NCI-H226 (cell line): ENCODE measurements at regions not wholly inside any gene's neighbourhood (a gene's known extent, or its start where the extent isn't known, plus 50 kb on each side); places are given as distances from the start of the nearest gene placed in this dataset.

Source experiments
- DNase-seq: peaks from one replicate; pipeline ENCODE4 v3.0.0-alpha.2; 2015

DNA sequence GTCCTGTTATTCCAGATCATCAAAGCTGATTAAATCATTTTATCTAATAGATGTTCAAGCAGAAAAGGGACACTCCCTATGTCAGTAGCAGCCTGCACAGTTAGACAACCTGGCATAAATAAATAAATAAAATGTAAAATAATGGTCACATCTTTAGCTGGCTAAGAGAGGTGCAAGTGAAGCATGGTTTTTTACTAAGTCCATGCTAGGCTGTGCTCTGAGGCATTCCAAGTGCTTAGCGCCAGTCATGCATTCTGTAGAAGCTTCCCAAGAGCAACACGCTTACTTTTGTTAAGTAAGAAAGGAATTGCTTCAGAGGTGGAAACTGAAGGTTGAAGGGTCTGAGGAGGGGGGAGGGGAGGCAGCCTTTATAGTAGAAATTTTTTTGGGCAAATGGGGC lies 351.2 kb downstream of the CDH2 start:
- DNase-seq = no peak

DNA sequence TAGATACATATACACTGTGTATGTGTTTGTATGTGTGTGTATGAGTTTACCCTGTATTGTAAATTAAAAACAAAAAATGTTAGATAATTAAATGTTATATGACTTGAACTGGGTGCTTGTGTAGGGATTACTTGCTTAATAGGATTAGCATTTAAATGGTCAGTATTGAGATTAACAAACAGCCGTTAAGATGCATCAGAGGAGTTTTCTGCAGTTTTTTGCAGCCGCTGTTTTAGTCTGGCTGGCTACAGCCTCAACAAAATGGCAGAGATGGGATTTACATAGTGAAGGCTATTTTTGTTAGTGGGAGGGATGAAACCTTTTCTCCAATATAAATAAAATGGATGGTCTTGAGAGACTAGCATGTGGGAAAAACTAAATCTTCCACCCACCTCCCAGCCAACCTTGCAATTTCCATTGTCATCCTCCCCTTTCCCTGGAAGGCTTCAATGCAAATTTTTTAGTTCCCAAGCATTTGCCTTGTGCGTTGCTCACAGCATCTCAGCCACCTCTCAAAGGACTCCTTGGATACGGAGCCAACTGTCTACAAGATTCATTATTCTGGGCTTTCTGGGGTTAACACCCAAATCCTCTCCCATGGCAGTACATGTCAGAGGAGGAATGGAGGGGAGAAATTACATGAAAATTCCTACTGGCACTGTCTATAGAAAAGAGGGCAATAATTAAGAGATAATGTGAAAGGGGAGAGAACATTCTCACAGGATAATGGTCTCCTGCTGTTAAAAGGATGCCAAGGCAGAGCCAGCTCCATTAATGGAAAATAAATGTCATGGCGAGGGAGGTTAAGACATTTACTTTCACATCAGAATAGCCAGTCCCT lies 351.9 kb downstream of the CDH2 start:
- no peak for DNase-seq

DNA sequence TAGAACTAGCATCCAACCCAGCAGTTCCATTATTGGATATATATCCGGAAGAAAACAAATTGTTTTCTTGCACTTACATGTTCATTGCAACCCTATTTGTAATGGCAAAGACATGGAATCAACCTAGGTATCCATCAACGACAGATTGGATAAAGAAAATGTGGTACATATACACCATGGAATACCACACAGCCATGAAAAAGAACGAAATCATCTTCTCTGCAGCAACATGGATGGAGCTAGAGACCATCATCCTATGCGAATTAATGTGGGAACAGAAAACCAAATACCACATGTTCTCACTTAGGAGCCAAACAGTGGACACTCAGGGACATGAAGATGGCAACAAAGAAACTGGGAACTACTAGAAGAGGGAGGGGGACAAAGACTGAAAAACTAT lies 352.7 kb downstream of the CDH2 start:
- no peak for DNase-seq

DNA sequence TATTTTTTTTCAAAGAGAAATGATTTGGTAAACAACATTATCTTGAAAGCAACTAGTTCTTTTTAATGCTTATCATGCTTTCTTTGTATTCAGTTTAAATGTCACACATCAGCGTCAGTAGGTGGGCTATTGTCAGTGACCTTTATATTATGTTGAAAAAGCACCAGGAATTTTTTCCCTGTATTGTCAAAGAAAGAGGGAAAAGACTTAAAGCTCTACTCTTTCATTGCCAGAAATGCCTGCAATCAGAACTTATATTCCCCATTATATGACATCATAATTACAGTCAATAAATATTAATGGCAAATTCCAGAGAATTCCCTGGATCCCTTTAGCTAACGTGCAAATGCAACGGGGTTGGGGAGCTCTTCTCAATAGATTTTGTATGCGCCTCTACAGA lies 353.9 kb downstream of the CDH2 start:
- no peak for DNase-seq

DNA sequence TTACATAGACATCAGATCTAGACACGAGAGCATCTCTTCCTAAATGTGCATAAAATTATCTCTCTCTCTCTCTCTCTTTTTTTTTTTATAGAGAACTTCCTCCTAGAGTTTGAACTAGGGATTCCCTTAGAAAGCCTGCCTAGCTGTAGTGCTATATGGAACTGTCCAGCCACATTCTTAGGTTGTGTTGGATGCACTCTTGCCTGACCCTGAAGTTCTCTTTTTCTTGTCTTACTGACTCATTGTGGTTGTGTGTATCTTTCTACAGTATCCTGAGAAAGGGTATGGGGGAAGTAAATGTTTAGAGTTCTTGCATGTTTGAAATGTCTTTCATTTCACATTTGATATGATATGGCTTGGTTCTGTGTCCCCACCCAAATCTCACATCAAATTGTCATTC lies 368.2 kb downstream of the CDH2 start:
- DNase-seq = peak; percentile 41

DNA sequence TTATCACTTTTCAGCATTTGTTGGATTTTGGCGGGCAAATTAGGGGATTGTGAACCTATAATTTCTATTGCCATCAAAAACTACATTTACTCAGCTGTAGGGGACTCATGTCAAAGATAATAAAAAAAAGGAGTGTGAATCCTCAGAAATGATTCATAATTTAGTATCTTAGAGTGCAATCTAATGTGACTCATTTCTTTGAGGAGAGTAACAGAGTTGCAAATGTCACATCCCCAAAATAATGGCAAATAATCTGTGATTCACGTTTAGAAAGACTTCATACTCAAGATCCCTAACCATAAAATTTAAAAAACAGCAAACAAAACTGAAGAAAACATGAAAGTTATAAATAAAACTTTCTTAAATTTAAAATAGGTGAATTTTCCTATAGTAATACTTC lies 373.0 kb downstream of the CDH2 start:
- DNase-seq = no peak

DNA sequence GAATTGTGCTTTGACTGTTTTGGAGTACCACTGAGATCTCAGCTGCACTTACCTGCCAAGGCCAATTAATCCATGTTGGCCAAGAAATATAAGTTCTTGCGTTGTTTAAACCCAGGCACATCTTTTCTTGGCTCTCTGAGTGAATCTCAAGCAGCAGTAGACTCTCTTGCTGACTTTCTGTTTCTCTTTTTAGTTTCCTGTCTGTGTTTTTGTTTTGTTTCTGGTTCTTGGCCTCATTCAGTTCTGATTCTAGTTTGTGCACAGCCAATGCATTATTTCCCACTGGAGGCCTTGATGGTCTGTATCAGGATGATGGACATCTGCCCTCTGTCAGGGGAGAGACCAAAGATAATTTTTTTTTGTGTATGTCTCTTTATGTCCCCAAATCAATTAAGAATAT lies 379.4 kb downstream of the CDH2 start:
- no peak for DNase-seq

DNA sequence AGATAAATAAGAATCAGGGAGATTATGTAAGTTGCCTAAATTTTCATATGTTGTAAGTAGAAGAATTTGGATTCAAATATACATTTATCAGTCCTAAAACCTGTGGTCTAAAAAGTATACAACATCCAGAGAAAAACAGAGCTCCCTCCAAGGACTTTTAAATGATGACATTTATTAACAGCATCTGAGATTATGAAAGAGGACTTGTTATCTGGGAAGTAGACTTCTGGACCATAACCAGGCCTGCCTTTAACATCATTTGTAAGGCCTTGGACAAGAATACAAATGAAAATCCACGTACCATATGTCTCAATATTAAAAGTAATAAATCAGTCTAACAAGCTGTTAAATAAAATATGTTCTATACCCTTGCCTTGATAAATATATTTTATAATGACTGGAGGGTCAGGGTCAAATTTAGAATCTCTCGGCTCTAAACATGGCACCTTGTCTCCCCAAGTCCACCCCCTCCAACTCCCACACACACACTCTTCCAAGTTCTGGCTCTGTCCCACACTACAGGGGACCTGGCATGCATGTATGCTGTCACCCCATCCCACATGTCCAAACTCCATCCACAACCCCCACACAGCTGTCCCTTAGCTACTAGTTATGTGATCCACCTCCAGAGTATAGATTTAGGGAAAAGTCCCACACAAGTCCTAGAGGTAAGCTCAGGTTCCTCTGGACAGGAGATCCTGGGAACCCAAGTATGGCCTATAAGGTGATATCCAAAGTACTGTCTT lies 382.6 kb downstream of the CDH2 start:
- DNase-seq = no peak

DNA sequence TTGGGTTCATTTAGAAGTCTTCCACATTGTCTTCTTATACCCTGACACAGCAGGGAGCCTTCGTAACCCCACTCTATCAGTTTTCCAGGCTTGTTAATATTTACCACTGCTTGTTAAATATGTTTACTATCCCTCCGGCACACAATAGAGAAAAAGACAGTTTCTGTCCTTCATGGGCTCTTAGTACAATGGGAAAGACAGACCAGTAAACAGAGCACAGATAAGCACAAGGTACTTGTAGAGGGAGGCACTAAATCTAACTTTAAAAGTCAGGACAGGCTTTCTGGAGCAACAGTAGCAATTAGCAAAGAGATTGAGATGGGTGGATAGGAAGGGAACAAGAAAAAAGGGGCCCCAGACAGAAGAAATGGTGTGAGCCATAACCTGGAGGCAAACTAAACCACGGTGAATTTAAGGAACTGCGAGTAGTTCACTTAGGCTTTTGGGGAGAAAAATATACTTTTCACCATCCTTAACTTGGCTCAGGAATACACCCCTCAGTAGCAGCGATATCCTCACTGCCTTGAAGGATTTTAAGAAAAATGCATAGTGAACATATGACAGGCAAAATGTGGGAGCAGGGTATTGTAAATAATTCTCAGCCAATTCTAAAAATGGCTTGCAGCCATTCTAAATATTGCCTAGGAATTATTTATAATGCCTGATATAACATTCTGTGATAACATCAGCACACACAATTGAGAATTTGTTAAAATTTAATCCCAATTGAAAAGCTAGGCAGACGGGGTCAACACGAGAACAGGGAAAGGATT lies 383.7 kb downstream of the CDH2 start:
- no peak for DNase-seq

DNA sequence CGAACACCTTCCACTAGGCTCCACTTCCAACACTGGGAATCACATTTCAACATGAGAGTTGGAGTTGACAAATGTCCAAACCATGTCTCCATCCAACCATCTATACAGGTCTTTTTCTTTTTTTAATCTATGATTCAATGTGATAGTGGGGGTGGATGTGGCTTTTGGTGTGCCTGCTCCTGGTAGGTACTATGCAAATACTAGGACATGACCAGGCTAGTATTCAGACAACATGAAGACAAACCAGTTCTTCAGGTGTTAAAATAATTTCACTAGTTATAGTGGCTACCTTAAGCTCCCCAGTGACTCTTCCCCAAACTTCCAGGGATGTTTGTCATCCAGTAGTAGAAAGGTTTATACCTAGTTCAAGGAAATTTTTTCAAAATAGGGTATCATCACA lies 387.5 kb downstream of the CDH2 start:
- no peak for DNase-seq

DNA sequence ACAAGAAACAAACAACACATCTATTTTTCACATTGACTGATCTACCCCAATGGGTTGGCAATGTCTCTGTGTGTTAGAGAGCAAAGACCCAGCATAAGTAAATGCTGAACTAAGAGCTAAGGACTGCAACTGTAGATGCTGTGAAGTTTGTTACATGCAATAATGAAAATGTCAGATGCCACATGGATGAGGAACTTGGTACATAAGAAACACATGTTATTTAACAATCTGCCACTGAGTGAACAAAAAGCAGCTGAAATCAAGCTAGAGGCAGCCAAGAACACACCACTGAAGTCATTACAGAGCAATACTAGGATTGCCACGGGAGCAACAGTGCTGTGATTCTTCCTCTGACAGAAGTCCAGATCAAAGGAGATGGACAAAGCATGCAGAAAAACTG lies 389.4 kb downstream of the CDH2 start:
- no peak for DNase-seq

DNA sequence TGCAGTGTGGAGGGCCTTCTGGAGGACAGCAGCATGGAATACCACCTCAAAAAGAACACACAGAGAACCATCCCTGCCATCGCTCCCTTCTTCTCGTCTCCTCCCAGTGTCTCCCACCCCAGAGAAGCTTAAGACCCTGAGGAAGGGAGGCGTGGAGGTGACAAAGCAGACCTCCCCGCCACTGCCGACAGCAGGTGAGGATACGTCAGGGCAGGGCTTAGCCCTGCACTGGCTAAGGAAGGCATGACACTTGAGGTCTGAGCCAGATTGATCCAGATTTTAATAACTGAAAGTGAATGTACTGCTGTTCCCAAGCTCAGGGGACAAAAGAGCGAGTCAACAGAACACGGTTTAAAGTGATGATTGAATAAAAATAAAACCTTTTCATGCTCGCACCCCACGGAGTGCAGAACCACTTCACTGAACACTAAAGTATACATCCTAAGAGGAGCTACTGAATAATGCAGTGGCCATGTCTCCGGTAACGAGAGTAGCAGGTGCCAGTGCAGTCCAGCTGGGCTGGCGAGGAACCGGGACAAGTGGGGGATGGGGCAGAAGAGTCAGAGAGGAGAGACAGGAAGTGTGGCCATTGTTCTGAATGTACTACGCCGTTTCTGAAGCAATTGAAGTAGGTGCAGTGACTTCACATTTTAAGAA lies 391.0 kb downstream of the CDH2 start:
- DNase-seq = no peak

DNA sequence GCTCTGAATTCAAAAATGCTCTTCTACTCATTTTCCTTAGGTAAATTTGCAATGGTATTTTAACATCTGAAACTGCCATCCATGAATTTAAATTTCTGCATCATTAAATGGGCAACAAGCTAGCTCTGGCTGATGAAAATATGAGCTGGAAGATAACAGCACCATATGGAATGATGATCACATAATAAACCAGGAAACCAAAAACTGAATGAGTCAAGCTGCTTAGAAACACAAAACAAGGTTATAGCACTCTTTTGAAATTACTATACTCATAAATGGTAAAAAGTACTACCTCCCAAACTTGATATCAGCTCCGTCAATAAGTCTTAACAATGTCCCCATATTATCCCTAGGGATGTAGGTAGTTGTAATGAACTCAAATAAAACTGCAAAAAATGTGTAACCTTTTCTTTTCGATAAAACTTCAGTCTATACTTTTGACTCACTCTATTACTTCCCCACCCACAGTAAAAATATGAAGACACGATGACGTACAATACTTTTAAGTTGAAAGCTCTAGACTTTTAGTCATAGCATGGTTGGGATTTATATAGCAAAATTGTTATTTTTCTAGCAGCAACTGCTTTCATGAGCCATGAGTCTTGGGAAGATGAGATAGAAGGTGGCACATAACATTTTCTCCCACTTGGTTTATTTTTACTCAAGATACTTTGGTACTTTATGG lies 396.7 kb downstream of the CDH2 start:
- DNase-seq = peak; percentile 35

DNA sequence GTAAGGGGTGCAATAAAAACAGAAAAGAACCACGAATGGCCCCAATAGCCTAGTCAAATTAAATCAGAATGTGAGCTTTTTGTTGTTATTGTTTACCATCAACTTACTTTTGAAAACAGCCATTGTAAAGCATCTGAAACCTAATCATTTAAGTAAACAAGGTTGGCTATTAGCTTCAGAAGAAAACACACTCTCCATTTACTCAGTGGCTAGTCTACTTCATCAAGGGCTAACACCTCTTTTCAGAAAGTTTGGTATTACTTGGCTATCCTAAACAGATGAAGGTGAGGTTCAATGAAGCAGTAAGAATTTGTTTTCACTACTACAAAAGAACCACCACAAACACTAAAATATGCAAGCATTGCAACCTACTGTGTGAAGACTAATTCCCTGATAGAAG lies 398.0 kb downstream of the CDH2 start:
- no peak for DNase-seq

DNA sequence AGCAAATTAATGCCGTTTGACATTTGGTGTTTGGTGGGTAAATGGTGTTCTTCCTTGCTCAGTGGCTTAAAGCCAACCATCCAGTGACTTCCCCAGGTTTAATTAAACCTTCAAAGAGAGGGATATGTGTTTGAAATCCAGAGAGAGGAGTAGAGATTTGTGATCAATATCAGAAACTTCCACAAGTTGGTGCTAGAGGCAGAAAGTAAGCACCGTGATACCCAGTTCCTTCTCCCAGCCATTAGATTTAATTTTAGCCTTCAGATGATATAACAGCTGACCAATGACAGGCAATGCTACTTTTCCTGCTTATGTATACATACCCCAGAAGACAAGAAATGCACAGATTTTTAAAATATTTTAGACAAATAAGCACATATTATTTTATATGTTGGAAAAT lies 398.5 kb downstream of the CDH2 start:
- DNase-seq = peak; percentile 27

DNA sequence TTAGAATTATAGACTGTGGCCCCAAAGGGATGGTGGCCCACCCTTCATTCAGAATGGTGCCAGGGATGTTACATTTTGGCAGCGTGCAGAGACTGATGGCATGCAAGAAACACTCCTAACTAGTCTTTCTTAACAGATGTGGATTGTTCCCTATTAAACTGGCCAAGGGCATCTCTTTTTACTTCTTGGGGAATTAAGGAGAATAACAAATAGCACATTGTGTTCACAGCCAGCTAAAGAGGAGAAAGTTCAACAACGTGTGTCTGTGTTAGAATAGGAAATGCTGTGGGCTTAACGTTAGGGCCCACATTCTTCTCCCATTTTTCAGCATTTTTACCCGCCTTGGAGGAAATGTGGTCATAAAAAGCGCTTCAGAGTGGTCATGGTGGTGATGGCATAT lies 404.8 kb downstream of the CDH2 start:
- DNase-seq = no peak

DNA sequence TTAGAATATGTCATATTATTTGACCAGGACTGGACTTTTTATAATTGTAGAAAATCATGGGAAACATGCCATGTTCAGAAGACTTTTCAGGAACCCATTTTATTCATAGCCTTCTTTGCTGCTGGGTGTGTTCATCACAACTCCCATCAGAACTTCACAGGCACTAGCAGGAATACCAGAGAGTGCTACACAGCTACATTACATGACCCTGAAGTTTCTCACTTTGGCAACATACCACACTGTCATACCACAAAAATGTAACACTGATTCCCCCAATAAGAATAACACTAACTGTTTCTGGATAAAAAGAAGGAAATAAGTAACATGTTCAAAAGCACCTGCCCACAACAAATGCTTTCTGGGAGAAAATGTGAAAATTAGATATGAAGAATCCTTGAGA lies 405.4 kb downstream of the CDH2 start:
- DNase-seq = no peak

DNA sequence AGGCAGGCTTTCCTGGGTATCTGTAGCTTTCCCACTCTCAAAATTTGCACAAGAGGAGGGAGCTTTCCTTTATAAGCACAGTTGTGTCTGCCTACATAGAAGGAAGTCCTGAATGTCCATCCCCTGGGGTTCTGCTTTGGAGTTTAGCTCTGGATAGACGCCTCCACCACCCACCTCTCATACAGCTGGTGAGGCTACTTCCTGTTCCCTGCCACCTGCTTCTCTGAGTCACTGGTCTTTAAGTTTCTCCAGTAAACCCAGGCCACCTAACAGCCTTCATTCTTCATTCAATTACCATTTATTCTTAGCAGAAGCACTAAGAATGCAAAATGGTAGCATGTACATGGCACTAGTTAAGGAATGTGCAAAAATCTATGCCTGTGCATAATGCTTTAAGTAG lies 407.8 kb downstream of the CDH2 start:
- no peak for DNase-seq

DNA sequence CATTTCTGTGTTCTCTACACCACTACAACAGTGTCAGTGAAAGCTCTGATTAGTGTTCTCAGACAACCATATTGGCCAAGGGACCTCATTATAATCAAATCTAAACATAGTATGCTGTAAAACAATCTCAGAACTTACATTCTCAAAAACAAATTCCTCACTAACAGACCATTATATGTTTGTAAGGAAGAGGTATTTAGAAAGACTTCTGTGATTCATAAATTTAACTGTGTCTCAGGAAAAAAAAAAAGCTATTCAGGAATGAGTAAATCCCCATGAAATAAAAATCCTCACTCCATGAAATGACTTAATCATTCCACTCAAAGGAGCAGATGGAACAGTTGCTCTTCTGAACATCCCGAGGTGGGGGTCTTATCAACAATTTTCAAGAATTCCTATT lies 413.0 kb downstream of the CDH2 start:
- no peak for DNase-seq

DNA sequence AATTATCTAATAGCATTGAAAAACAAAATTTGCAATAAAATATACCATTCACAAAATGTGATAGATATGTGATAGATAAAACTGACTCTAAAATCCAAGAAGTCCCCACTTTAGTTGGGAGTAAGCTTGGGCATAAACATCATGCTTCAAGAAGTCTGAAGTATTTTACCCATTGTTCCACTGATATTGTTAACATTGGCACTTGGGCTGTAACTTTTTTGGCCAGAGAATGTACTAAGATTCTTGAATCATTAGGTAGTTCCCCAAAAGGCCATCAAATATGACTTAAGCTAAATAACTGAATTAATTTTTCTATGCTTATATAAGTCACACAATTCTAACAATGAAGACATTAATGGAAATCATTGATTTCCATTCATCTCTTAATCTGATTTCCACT lies 413.6 kb downstream of the CDH2 start:
- DNase-seq = no peak

DNA sequence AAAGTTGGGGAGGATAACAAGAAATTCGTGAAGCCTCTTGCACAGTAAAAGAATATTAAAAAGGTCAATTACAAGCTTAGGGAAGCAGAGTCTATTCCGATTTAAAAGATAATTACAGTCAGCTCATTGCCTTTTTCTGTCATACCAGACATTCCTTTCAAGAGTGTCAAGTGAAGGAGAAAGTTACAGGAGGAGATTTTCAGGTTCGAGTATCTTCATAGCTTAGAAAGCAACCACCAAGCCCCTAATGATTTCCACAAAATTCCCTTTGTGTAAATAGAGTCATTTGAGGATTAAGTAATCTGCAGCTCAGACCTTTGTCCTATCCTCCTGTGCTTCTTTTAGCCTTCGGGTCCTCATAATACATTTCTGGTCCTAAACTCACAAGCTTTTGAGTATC lies 414.9 kb downstream of the CDH2 start:
- peak; percentile 29 for DNase-seq

DNA sequence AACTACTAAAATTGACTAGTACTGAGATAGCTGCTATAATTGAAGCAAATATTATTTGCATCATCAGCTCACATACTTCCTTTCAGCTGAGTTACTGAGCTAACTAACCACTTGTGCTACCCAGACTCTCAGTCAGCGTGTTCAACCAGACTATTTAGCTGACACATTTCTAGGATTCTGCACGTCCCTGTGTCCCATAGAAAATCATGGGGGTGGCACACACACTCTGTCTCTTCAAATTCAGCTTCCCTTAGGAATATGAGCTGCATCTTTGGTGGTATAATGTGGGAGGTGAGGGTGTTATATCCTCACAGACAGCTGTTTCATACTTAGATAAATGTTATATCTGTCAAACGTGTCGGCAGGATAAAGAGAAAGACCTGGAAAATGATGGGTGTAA lies 424.0 kb downstream of the CDH2 start:
- DNase-seq = no peak

DNA sequence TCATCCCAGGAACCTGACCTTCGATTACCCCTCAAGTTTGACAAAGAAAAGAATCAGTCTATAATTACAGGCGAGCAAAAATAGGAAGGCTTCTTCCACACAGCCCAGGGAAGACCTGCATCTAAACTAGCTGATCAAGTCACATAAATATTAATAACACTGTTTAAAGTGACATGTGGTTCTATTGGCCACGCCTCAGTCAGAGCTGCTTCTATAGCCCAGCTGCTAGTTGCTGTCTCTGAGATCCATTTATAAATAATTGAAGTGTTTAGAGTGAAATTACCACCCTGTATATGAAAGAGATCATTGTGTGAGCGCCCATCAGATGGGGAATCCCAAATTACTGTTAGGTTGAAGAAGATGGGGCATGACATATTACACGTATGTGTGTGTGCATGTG lies 426.0 kb downstream of the CDH2 start:
- DNase-seq = no peak
